DND-41 (cell line): ENCODE measurements at regions not wholly inside any gene's neighbourhood (a gene's known extent, or its start where the extent isn't known, plus 50 kb on each side); places are given as distances from the start of the nearest gene placed in this dataset.
A peak's percentile ranks its signal among the peaks of the same experiment; 100 is the strongest.

ENCODE experiments used
- ATAC-seq: fragments of 200-7000 bp; cut with Tn5 transposase; 3 replicates; pipeline ENCODE4 v1.9.1; 2021; ENCODE audit warnings: low read depth; ENCODE audit not compliant: insufficient read depth
- DNase-seq: peaks from one replicate; pipeline ENCODE4 v3.0.0-alpha.2; 2020
- H2AFZ ChIP-seq: 2 replicates; pipeline ENCODE4 v1.6.0; 2012; ENCODE audit warnings: low read depth, low read length
- H3K27ac ChIP-seq: 2 replicates; pipeline ENCODE4 v1.5.1; 2012; ENCODE audit warnings: low read length, inconsistent platforms
- H3K27me3 ChIP-seq: fragments of 200-600 bp; sonication (generic); 2 replicates; pipeline ENCODE4 v1.6.0; 2012; ENCODE audit warnings: low read length, mild to moderate bottlenecking, inconsistent platforms; ENCODE audit not compliant: insufficient read depth, poor library complexity
- H3K36me3 ChIP-seq: 2 replicates; pipeline ENCODE4 v1.5.1; 2012; ENCODE audit warnings: low read length, inconsistent platforms; ENCODE audit not compliant: insufficient read depth
- H3K4me1 ChIP-seq: 2 replicates; pipeline ENCODE4 v1.5.1; 2012; ENCODE audit warnings: mild to moderate bottlenecking, low read length; ENCODE audit not compliant: insufficient read depth
- H3K4me2 ChIP-seq: 2 replicates; pipeline ENCODE4 v1.6.0; 2012; ENCODE audit warnings: mild to moderate bottlenecking, moderate library complexity, low read length, inconsistent platforms; ENCODE audit not compliant: insufficient read depth
- H3K4me3 ChIP-seq, 2 experiments: fragments of 200-600 bp in 1 of 2; shearing (Covaris generic) in 1 of 2; 2 replicates each; pipeline ENCODE4 v1.5.1; 2012 to 2016; ENCODE audit warnings: inconsistent platforms in 2 of 2, low read length in 2 of 2, mild to moderate bottlenecking in 2 of 2, low read depth in 1 of 2, moderate library complexity in 1 of 2
- H3K79me2 ChIP-seq: 2 replicates; pipeline ENCODE4 v1.6.0; 2012; ENCODE audit warnings: low read length, inconsistent platforms; ENCODE audit not compliant: insufficient read depth
- H3K9ac ChIP-seq: 2 replicates; pipeline ENCODE4 v1.6.0; 2012; ENCODE audit warnings: low read depth, mild to moderate bottlenecking, inconsistent platforms, low read length, moderate library complexity
- H3K9me3 ChIP-seq: 2 replicates; pipeline ENCODE4 v1.5.1; 2012; ENCODE audit warnings: low read length, moderate library complexity, mild to moderate bottlenecking, inconsistent platforms; ENCODE audit not compliant: insufficient read depth, severe bottlenecking
- H4K20me1 ChIP-seq: 2 replicates; pipeline ENCODE4 v1.6.0; 2012; ENCODE audit warnings: low read length; ENCODE audit not compliant: insufficient read depth
- EZH2 ChIP-seq: IDR thresholded peaks from 3 replicates; pipeline ENCODE4 v1.6.1; 2012; ENCODE audit warnings: borderline replicate concordance, low read depth, mild to moderate bottlenecking, moderate library complexity, low read length, inconsistent platforms; ENCODE audit not compliant: severe bottlenecking
- TF ChIP-seq, protein P1 (sequence below): IDR thresholded peaks from 2 replicates; pipeline ENCODE4 v1.5.1; 2012; ENCODE audit warnings: borderline replicate concordance, low read length, moderate library complexity, mild to moderate bottlenecking; ENCODE audit not compliant: poor library complexity, severe bottlenecking; ENCODE audit errors: extremely low read depth

DNA sequence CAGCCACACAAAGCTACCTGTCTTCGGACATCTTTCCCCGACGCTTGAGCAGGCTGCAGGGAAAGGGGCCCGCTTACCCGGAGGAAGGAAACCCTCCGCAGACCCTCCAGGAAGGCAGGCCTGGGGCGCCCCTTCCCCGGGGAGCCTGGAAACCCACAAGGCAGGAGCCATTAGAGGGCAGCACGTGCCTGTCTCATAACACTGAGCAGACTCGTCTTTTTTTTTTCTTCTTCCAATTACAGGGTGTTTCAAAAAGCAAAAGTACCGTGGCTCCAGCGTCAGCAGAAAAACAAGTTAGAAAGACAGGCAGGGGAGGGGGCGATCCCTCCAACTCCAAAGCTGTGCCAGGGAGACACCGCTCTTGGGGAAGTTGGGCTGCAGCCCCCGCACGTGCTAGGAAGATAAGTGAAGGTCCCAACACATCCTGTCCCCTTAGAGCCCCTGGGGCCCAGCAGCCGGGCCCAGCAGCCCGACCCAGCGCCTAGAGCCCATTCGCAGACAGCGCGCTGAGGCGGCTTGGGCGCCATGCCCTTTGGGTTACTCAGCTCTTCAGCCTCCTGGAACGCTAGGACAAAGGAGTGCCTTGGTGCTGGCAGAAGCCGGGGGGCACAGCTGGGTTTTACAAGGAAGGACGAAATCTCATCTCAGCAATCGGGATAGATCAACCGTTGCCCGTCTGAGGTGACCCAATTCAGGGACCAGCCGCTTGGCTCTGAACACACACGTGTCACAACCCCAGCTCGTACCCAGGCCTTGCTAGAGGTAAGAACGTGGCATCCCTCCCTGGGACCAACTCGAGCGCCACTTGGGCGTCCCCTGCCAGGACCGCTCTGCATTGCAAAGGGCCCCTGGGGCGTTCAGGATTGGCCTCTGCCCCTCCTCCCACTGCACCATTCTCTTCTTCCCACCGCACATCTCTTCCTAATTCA is 136.3 kb downstream of the LY86 start:
- H3K27ac ChIP-seq = peak overlapping the region; percentile 54
- H2AFZ ChIP-seq = peak overlapping the region; percentile 22
- no peaks in the 10 kb centered on the region for H3K79me2 ChIP-seq
- no peaks in the 10 kb centered on the region for H3K36me3 ChIP-seq
- TF ChIP-seq EZH2 = no peak
- TF ChIP-seq, protein P1, sequence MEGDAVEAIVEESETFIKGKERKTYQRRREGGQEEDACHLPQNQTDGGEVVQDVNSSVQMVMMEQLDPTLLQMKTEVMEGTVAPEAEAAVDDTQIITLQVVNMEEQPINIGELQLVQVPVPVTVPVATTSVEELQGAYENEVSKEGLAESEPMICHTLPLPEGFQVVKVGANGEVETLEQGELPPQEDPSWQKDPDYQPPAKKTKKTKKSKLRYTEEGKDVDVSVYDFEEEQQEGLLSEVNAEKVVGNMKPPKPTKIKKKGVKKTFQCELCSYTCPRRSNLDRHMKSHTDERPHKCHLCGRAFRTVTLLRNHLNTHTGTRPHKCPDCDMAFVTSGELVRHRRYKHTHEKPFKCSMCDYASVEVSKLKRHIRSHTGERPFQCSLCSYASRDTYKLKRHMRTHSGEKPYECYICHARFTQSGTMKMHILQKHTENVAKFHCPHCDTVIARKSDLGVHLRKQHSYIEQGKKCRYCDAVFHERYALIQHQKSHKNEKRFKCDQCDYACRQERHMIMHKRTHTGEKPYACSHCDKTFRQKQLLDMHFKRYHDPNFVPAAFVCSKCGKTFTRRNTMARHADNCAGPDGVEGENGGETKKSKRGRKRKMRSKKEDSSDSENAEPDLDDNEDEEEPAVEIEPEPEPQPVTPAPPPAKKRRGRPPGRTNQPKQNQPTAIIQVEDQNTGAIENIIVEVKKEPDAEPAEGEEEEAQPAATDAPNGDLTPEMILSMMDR = peak; percentile 74
- DNase-seq (peak; percentile 70), ATAC-seq (peak; percentile 90)
- no peak overlapping the region for H3K4me3 ChIP-seq
- H4K20me1 ChIP-seq = no peaks in the 10 kb centered on the region
- H3K9me3 ChIP-seq = no peaks in the 10 kb centered on the region
- H3K4me2 ChIP-seq = peak overlapping the region; percentile 29
- no peaks in the 10 kb centered on the region for H3K27me3 ChIP-seq
- peaks cover 26% of the 10 kb centered on the region for H3K4me1 ChIP-seq
- H3K9ac ChIP-seq = peak overlapping the region; percentile 28

DNA sequence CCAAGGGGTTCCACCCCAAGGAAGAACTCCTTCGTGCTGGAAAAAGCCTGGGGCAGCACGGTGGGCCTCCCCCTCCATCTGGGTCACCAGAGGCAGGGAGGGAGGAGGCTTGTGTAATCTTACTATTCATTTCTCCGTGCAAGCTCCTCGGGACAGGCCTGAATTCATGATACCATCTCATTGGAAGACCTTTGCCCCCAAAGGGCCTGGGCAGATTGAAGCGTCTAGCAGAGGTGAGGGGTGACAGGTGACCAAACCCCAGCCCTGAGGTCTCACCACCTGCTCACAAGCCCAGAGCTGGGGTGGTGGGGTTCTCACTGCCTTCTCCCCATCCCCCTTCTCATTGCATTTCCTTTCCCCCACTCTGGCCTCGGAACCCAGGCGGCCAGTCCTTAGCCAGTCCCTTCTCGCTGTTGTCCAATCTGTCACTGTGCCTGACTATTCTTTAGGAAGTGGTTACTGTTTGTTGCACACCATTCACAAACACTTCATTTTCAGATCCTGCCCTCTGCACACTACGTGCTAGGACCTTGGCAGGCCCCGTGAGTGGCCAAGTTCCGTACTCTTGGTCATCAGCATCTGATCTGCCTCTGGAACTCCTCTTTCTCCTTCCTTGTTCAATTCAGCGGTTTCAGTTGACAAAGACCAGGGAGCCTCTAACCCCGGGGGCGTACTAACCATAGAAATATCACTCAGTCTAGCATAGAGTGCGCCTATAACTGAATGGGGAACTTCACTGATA is 137.1 kb downstream of the LY86 start:
- H3K36me3 ChIP-seq = no peaks in the 10 kb centered on the region
- peaks cover 26% of the 10 kb centered on the region for H3K4me1 ChIP-seq
- no peak for TF ChIP-seq EZH2
- TF ChIP-seq, protein P1 = no peak
- no peak for DNase-seq
- H3K27me3 ChIP-seq = no peaks in the 10 kb centered on the region
- H3K27ac ChIP-seq = peak overlapping the region; percentile 54
- no peak overlapping the region; the same call in 1 of the 2 replicates for H2AFZ ChIP-seq
- no peaks in the 10 kb centered on the region for H3K79me2 ChIP-seq
- H3K9me3 ChIP-seq = no peaks in the 10 kb centered on the region
- no peaks in the 10 kb centered on the region for H4K20me1 ChIP-seq
- H3K9ac ChIP-seq = no peak overlapping the region
- H3K4me2 ChIP-seq = no peak overlapping the region
- ATAC-seq = no peak
- H3K4me3 ChIP-seq = no peak overlapping the region

DNA sequence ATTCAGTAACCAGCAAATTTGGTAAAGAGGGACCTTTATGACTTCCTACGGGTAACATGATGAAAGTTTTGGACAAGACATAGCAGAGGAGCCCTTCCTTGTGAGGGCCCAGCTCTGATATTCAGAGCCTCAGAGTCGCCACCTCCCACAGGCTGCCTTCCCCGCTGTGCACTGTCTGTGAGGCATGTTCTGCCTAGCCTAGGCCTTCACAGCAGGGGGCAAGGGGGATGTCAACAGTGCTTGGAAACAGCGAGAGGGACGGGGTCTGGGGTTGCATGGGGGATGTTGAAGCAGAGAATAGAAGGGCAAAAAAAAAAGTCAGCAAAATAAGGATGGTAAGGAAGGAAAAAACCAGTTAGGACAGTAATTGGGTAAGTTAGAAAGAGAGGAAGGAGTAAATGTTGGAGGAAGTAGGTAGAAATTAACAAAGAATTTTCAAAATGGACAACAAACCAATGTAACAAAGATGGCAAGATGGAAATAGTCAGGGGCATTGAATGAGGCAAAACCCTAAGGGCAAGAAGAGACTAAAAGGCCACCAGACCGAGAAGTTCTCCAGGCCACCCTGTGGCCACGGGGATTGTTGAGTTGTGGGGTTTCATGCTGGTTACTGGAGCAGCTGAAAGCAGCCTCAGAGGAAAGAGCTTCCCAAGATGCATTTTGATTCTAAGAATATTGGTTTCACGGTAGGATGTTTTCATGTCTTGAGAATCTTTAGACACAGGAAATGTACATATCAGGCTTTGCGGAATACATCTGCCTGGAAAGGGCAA is 139.8 kb downstream of the LY86 start:
- Histone ChIP-seq H3K9ac (no peak overlapping the region), H3K36me3 (no peaks in the 10 kb centered on the region), H3K4me1 (peaks cover 20% of the 10 kb centered on the region), H4K20me1 (no peaks in the 10 kb centered on the region), H3K27me3 (no peaks in the 10 kb centered on the region), H3K4me3 (no peak overlapping the region), H3K79me2 (no peaks in the 10 kb centered on the region), H2AFZ (no peak overlapping the region), H3K9me3 (no peaks in the 10 kb centered on the region), H3K27ac (no peak overlapping the region), H3K4me2 (no peak overlapping the region)
- no peak for ATAC-seq
- TF ChIP-seq, protein P1 = no peak
- TF ChIP-seq EZH2 = no peak
- DNase-seq = no peak
